Osteocyte (in vitro differentiated cells): ENCODE measurements at regions not wholly inside any gene's neighbourhood (a gene's known extent, or its start where the extent isn't known, plus 50 kb on each side); places are given as distances from the start of the nearest gene placed in this dataset.

ENCODE experiments used
- DNase-seq: peaks from one replicate; pipeline ENCODE4 v3.0.0; 2021; ENCODE audit warnings: mixed read lengths; ENCODE audit not compliant: unreplicated experiment; ENCODE audit errors: extremely low spot score
- H3K27ac Mint-ChIP-seq: one replicate; pipeline ENCODE4 v1.8.0; 2021; ENCODE audit warnings: mild to moderate bottlenecking, mixed read lengths; ENCODE audit not compliant: unreplicated experiment
- H3K27me3 Mint-ChIP-seq: one replicate; pipeline ENCODE4 v1.8.0; 2021; ENCODE audit warnings: mixed read lengths; ENCODE audit not compliant: unreplicated experiment
- H3K36me3 Mint-ChIP-seq: one replicate; pipeline ENCODE4 v1.8.0; 2021; ENCODE audit warnings: mixed read lengths; ENCODE audit not compliant: unreplicated experiment
- H3K4me1 Mint-ChIP-seq: one replicate; pipeline ENCODE4 v1.8.0; 2021; ENCODE audit warnings: mixed read lengths; ENCODE audit not compliant: unreplicated experiment
- H3K4me3 Mint-ChIP-seq: one replicate; pipeline ENCODE4 v1.8.0; 2021; ENCODE audit warnings: mild to moderate bottlenecking, moderate library complexity, mixed read lengths; ENCODE audit not compliant: unreplicated experiment
- H3K9me3 Mint-ChIP-seq: one replicate; pipeline ENCODE4 v1.8.0; 2021; ENCODE audit warnings: mixed read lengths; ENCODE audit not compliant: unreplicated experiment
- CTCF ChIP-seq: fragments of 200-600 bp; sonication (generic); IDR thresholded peaks from 2 replicates; pipeline ENCODE4 v1.5.0; 2021; ENCODE audit warnings: antibody characterized with exemption, mild to moderate bottlenecking, moderate library complexity

GRCh38 chr4:11735651-11736050, 307.0 kb upstream of the HS3ST1 start:
- Mint-ChIP-seq H3K9me3 (no peaks in the 10 kb centered on the region), H3K27me3 (peaks cover 5% of the 10 kb centered on the region), H3K36me3 (no peaks in the 10 kb centered on the region), H3K27ac (no peak overlapping the region), H3K4me3 (no peak overlapping the region), H3K4me1 (no peaks in the 10 kb centered on the region)
- no peak for TF ChIP-seq CTCF
- no peak for DNase-seq

GRCh38 chr4:11732155-11732554, 303.5 kb upstream of the HS3ST1 start:
- H3K27ac Mint-ChIP-seq, result no peak overlapping the region
- no peaks in the 10 kb centered on the region for H3K36me3 Mint-ChIP-seq
- H3K4me3 Mint-ChIP-seq, result no peak overlapping the region
- peaks cover 6% of the 10 kb centered on the region for H3K4me1 Mint-ChIP-seq
- DNase-seq, result no peak
- TF ChIP-seq CTCF, result no peak
- H3K9me3 Mint-ChIP-seq, result no peaks in the 10 kb centered on the region
- peaks cover 7% of the 10 kb centered on the region for H3K27me3 Mint-ChIP-seq

- no peaks in the 10 kb centered on the region for H3K36me3 Mint-ChIP-seq
- DNase-seq, result no peak
- H3K4me1 Mint-ChIP-seq, result peaks cover 7% of the 10 kb centered on the region
- peaks cover 10% of the 10 kb centered on the region for H3K9me3 Mint-ChIP-seq
- H3K27ac Mint-ChIP-seq, result no peak overlapping the region
- no peak for TF ChIP-seq CTCF
- no peak overlapping the region for H3K4me3 Mint-ChIP-seq
- peaks cover 7% of the 10 kb centered on the region for H3K27me3 Mint-ChIP-seq
Measured at GRCh38 chr4:11730545-11730944, 301.9 kb upstream of the HS3ST1 start.

GRCh38 chr4:11729548-11729947, 300.9 kb upstream of the HS3ST1 start:
- no peak for DNase-seq
- H3K36me3 Mint-ChIP-seq, result no peaks in the 10 kb centered on the region
- no peak for TF ChIP-seq CTCF

GRCh38 chr4:11727903-11728564, 299.3 kb upstream of the HS3ST1 start:
- DNase-seq, result no peak
- Mint-ChIP-seq H3K36me3 (no peaks in the 10 kb centered on the region), H3K4me1 (peaks cover 19% of the 10 kb centered on the region), H3K9me3 (peaks cover 14% of the 10 kb centered on the region), H3K4me3 (no peak overlapping the region), H3K27ac (no peak overlapping the region), H3K27me3 (peaks cover 7% of the 10 kb centered on the region)
- no peak for TF ChIP-seq CTCF

More at GRCh38 chr4:11729548-11729947, 300.9 kb upstream of the HS3ST1 start:
- Mint-ChIP-seq H3K4me1 (peaks cover 12% of the 10 kb centered on the region), H3K27me3 (peaks cover 7% of the 10 kb centered on the region), H3K27ac (no peak overlapping the region), H3K4me3 (no peak overlapping the region), H3K9me3 (peaks cover 10% of the 10 kb centered on the region)
